WTC11 (cell line): ENCODE measurements at regions not wholly inside any gene's neighbourhood (a gene's known extent, or its start where the extent isn't known, plus 50 kb on each side); places are given as distances from the start of the nearest gene placed in this dataset.

ENCODE experiments used
- ATAC-seq: fragments of 200-7000 bp; cut with Tn5 transposase; 2 replicates; pipeline ENCODE4 v1.10.0; 2021; ENCODE audit warnings: mild to moderate bottlenecking, moderate library complexity
- CTCF ChIA-PET: fragments of 300-600 bp; sonication (Branson Sonifier 250); formaldehyde crosslinking; loops from one replicate; lab custom pipeline; 2021; ENCODE audit warnings: antibody characterized with exemption; lab: Charles Lee
- POLR2A ChIA-PET: fragments of 350-600 bp; sonication (Branson Sonifier 250); formaldehyde crosslinking; loops from one replicate; lab custom pipeline; 2021; ENCODE audit warnings: antibody characterized with exemption; lab: Charles Lee
- DNase-seq: peaks from one replicate; pipeline ENCODE4 v3.0.0; 2021; ENCODE audit warnings: low spot score
- H3K27ac Mint-ChIP-seq: 2 replicates; pipeline ENCODE4 v1.8.0; 2021; ENCODE audit warnings: mixed read lengths
- H3K27me3 Mint-ChIP-seq: 2 replicates; pipeline ENCODE4 v1.8.0; 2021; ENCODE audit warnings: low read depth, mild to moderate bottlenecking, moderate library complexity, mixed read lengths
- H3K36me3 Mint-ChIP-seq: 2 replicates; pipeline ENCODE4 v1.8.0; 2021; ENCODE audit warnings: mixed read lengths
- H3K4me1 Mint-ChIP-seq: 2 replicates; pipeline ENCODE4 v1.8.0; 2022; ENCODE audit warnings: mixed read lengths
- H3K4me3 Mint-ChIP-seq: 2 replicates; pipeline ENCODE4 v1.8.0; 2021; ENCODE audit warnings: mild to moderate bottlenecking, moderate library complexity, mixed read lengths
- H3K9me3 Mint-ChIP-seq: 2 replicates; pipeline ENCODE4 v1.8.0; 2021; ENCODE audit warnings: mixed read lengths
- ATF1 ChIP-seq: sonication (generic); formaldehyde crosslinking; IDR thresholded peaks from 2 replicates; pipeline ENCODE4 v1.8.1; 2023; ENCODE audit warnings: mild to moderate bottlenecking, moderate library complexity, missing genetic modification reagents
- CREM ChIP-seq: sonication (generic); formaldehyde crosslinking; IDR thresholded peaks from 2 replicates; pipeline ENCODE4 v1.8.1; 2022; ENCODE audit warnings: mild to moderate bottlenecking, missing genetic modification reagents, moderate library complexity
- HMGA2 ChIP-seq: fragments of 250-450 bp; sonication (Bioruptor Pico); IDR thresholded peaks from 2 replicates; pipeline ENCODE4 v1.4.0; 2021; ENCODE audit warnings: mild to moderate bottlenecking, moderate library complexity
- KAT7 ChIP-seq: sonication (generic); formaldehyde crosslinking; IDR thresholded peaks from 2 replicates; pipeline ENCODE4 v1.8.1; 2023; ENCODE audit warnings: missing genetic modification reagents, mild to moderate bottlenecking, borderline replicate concordance
- SMAD4 ChIP-seq: sonication (generic); formaldehyde crosslinking; IDR thresholded peaks from 2 replicates; pipeline ENCODE4 v1.8.0; 2022; ENCODE audit warnings: mild to moderate bottlenecking, missing genetic modification reagents
- SP1 ChIP-seq: sonication (generic); formaldehyde crosslinking; conservative IDR thresholded peaks from 2 replicates; pipeline ENCODE4 v1.8.1; 2022; ENCODE audit warnings: missing genetic modification reagents
- ZNF317 ChIP-seq: sonication (generic); formaldehyde crosslinking; IDR thresholded peaks from 2 replicates; pipeline ENCODE4 v1.8.1; 2023; ENCODE audit warnings: low read depth, mild to moderate bottlenecking, moderate library complexity, missing genetic modification reagents, borderline replicate concordance
- TF ChIP-seq, protein P1 (sequence below): sonication (generic); formaldehyde crosslinking; IDR thresholded peaks from 2 replicates; pipeline ENCODE4 v1.8.0; 2022; ENCODE audit warnings: mild to moderate bottlenecking, missing genetic modification reagents
- TF ChIP-seq, protein P2 (sequence below): fragments of 250-450 bp; sonication (Bioruptor Pico); IDR thresholded peaks from 2 replicates; pipeline ENCODE4 v1.9.0; 2021; ENCODE audit warnings: mild to moderate bottlenecking, borderline replicate concordance
- TF ChIP-seq, protein P3 (sequence below): fragments of 250-450 bp; sonication (Bioruptor Pico); IDR thresholded peaks from 2 replicates; pipeline ENCODE4 v1.9.0; 2021; ENCODE audit warnings: mild to moderate bottlenecking
- TF ChIP-seq, protein P4 (sequence below): sonication (generic); formaldehyde crosslinking; IDR thresholded peaks from 2 replicates; pipeline ENCODE4 v1.8.1; 2023; ENCODE audit warnings: mild to moderate bottlenecking, missing genetic modification reagents, moderate library complexity
- TF ChIP-seq, protein P5 (sequence below): sonication (generic); formaldehyde crosslinking; conservative IDR thresholded peaks from 2 replicates; pipeline ENCODE4 v1.8.1; 2022; ENCODE audit warnings: mild to moderate bottlenecking, missing genetic modification reagents
- TF ChIP-seq, protein P6 (sequence below): fragments of 250-450 bp; sonication (Bioruptor Pico); IDR thresholded peaks from 2 replicates; pipeline ENCODE4 v1.9.0; 2021; ENCODE audit warnings: moderate library complexity, mild to moderate bottlenecking, inconsistent platforms, borderline replicate concordance
- TF ChIP-seq, protein P7 (sequence below): sonication (generic); formaldehyde crosslinking; IDR thresholded peaks from 2 replicates; pipeline ENCODE4 v1.8.1; 2023; ENCODE audit warnings: mild to moderate bottlenecking, missing genetic modification reagents, moderate library complexity
- TF ChIP-seq, protein P8 (sequence below): sonication (generic); formaldehyde crosslinking; IDR thresholded peaks from 2 replicates; pipeline ENCODE4 v1.8.1; 2023; ENCODE audit warnings: mild to moderate bottlenecking, missing genetic modification reagents

DNA sequence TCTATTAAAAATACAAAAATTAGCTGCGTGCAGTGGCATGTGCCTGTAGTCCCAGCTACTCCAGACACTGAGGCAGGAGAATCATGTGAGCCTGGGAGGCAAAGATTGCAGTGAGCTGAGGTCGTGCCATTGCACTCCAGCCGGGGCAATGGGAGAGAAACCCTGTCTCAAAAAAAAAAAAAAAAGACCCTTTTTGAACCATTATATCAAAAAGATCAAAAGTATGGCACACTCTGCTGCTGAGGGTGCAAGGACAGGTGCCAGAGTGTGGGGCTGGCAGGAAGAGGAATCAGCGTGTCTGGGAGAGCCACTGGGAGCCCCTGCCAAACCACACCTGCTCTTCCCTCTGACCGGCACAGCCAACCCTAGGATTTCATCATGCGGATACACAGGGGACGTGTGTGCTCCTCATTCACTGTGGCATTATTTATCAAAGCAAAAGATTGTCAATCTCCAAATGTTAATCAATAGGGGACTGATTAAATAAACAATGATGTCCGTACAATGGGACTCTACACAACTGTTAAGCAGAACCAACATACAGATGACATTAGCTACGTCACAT lies 147.3 kb upstream of the TLE3 start (continued):
- TF ChIP-seq, protein P1, sequence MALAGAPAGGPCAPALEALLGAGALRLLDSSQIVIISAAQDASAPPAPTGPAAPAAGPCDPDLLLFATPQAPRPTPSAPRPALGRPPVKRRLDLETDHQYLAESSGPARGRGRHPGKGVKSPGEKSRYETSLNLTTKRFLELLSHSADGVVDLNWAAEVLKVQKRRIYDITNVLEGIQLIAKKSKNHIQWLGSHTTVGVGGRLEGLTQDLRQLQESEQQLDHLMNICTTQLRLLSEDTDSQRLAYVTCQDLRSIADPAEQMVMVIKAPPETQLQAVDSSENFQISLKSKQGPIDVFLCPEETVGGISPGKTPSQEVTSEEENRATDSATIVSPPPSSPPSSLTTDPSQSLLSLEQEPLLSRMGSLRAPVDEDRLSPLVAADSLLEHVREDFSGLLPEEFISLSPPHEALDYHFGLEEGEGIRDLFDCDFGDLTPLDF (CRISPR knock-in tag): no peak
- TF ChIP-seq KAT7: no peak
- TF ChIP-seq, all 79 proteins: peak for 0

DNA sequence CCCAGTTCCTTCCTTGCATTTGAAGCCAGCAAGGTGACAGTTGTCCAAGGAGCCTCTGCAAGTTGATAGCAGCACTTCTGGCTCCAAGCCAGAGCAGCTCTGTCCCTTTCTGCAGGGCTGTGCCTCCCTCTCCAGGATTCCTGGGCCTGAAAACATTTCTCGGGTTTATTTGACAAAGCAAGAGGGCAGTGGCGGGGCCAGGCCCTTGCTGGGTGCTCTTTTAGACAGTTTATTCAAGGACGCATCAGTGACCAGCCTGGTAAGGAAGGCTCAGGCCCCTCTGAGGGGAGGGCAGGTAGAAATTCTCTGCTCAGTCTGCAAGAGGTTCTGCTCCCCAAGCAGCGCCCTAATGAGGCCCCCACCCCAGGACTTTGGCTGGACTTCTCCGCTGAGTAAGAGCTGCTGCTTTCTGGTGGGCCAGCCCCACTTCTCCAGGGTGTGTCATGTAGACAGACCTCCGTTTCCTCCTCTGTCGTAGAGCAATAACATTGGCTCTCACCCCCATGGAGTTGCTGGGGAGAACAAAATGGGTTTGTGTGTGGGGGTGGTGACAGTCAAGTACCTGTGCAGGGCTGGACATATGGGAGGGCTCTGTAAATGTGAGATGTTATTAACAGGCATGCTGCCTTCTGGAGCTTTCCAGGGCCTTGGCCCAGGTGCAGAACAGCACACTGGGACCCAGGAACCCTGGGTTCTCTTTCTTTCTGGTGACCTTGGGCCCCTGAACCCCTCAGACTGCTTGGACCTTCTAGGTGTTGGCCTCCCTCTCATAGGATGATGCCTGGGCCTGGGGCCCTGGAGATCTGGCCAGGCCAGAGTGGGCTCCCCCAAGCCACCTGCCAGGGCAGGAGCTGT lies 146.2 kb upstream of the TLE3 start:
- Mint-ChIP-seq H3K4me1 (peaks cover 18% of the 10 kb centered on the region), H3K27me3 (no peaks in the 10 kb centered on the region), H3K27ac (no peak overlapping the region), H3K36me3 (no peaks in the 10 kb centered on the region), H3K4me3 (no peak overlapping the region), H3K9me3 (no peaks in the 10 kb centered on the region)
- no peak for DNase-seq
- TF ChIP-seq, protein P2, sequence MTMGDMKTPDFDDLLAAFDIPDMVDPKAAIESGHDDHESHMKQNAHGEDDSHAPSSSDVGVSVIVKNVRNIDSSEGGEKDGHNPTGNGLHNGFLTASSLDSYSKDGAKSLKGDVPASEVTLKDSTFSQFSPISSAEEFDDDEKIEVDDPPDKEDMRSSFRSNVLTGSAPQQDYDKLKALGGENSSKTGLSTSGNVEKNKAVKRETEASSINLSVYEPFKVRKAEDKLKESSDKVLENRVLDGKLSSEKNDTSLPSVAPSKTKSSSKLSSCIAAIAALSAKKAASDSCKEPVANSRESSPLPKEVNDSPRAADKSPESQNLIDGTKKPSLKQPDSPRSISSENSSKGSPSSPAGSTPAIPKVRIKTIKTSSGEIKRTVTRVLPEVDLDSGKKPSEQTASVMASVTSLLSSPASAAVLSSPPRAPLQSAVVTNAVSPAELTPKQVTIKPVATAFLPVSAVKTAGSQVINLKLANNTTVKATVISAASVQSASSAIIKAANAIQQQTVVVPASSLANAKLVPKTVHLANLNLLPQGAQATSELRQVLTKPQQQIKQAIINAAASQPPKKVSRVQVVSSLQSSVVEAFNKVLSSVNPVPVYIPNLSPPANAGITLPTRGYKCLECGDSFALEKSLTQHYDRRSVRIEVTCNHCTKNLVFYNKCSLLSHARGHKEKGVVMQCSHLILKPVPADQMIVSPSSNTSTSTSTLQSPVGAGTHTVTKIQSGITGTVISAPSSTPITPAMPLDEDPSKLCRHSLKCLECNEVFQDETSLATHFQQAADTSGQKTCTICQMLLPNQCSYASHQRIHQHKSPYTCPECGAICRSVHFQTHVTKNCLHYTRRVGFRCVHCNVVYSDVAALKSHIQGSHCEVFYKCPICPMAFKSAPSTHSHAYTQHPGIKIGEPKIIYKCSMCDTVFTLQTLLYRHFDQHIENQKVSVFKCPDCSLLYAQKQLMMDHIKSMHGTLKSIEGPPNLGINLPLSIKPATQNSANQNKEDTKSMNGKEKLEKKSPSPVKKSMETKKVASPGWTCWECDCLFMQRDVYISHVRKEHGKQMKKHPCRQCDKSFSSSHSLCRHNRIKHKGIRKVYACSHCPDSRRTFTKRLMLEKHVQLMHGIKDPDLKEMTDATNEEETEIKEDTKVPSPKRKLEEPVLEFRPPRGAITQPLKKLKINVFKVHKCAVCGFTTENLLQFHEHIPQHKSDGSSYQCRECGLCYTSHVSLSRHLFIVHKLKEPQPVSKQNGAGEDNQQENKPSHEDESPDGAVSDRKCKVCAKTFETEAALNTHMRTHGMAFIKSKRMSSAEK (CRISPR knock-in tag): no peak
- TF ChIP-seq, protein P3, sequence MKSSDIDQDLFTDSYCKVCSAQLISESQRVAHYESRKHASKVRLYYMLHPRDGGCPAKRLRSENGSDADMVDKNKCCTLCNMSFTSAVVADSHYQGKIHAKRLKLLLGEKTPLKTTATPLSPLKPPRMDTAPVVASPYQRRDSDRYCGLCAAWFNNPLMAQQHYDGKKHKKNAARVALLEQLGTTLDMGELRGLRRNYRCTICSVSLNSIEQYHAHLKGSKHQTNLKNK (CRISPR knock-in tag): no peak
- no peak for TF ChIP-seq ZNF317 (CRISPR knock-in tag)
- TF ChIP-seq, protein P4, sequence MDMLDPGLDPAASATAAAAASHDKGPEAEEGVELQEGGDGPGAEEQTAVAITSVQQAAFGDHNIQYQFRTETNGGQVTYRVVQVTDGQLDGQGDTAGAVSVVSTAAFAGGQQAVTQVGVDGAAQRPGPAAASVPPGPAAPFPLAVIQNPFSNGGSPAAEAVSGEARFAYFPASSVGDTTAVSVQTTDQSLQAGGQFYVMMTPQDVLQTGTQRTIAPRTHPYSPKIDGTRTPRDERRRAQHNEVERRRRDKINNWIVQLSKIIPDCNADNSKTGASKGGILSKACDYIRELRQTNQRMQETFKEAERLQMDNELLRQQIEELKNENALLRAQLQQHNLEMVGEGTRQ (CRISPR knock-in tag): no peak
- TF ChIP-seq, protein P5, sequence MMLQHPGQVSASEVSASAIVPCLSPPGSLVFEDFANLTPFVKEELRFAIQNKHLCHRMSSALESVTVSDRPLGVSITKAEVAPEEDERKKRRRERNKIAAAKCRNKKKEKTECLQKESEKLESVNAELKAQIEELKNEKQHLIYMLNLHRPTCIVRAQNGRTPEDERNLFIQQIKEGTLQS (CRISPR knock-in tag): no peak
- no peak for TF ChIP-seq HMGA2
- TF ChIP-seq ATF1: no peak
- no peak for TF ChIP-seq SMAD4
- no peak for TF ChIP-seq CREM (CRISPR knock-in tag)
- TF ChIP-seq, protein P6, sequence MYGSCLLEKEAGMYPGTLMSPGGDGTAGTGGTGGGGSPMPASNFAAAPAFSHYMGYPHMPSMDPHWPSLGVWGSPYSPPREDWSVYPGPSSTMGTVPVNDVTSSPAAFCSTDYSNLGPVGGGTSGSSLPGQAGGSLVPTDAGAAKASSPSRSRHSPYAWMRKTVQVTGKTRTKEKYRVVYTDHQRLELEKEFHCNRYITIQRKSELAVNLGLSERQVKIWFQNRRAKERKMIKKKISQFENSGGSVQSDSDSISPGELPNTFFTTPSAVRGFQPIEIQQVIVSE: no peak
- TF ChIP-seq SP1 (CRISPR knock-in tag): no peak
- TF ChIP-seq, protein P7, sequence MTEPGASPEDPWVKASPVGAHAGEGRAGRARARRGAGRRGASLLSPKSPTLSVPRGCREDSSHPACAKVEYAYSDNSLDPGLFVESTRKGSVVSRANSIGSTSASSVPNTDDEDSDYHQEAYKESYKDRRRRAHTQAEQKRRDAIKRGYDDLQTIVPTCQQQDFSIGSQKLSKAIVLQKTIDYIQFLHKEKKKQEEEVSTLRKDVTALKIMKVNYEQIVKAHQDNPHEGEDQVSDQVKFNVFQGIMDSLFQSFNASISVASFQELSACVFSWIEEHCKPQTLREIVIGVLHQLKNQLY (CRISPR knock-in tag): no peak
- TF ChIP-seq, protein P8, sequence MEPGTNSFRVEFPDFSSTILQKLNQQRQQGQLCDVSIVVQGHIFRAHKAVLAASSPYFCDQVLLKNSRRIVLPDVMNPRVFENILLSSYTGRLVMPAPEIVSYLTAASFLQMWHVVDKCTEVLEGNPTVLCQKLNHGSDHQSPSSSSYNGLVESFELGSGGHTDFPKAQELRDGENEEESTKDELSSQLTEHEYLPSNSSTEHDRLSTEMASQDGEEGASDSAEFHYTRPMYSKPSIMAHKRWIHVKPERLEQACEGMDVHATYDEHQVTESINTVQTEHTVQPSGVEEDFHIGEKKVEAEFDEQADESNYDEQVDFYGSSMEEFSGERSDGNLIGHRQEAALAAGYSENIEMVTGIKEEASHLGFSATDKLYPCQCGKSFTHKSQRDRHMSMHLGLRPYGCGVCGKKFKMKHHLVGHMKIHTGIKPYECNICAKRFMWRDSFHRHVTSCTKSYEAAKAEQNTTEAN (CRISPR knock-in tag): no peak
- CTCF ChIA-PET: no interaction called here
- POLR2A ChIA-PET: no interaction called here
- no peak for ATAC-seq
